Chondrocyte (in vitro differentiated cells): ENCODE measurements at regions not wholly inside any gene's neighbourhood (a gene's known extent, or its start where the extent isn't known, plus 50 kb on each side); places are given as distances from the start of the nearest gene placed in this dataset.

Source experiments
- DNase-seq: peaks from one replicate; pipeline ENCODE4 v3.0.0; 2021; ENCODE audit warnings: mixed read lengths, low spot score
- H3K27ac Mint-ChIP-seq: one replicate; pipeline ENCODE4 v1.8.0; 2021; ENCODE audit warnings: mild to moderate bottlenecking, moderate library complexity, mixed read lengths; ENCODE audit not compliant: unreplicated experiment
- H3K27me3 Mint-ChIP-seq: 2 replicates; pipeline ENCODE4 v1.8.0; 2021; ENCODE audit warnings: low read depth, mixed read lengths
- H3K36me3 Mint-ChIP-seq: 2 replicates; pipeline ENCODE4 v1.8.0; 2021; ENCODE audit warnings: low read depth, mixed read lengths
- H3K4me1 Mint-ChIP-seq: 2 replicates; pipeline ENCODE4 v1.8.0; 2021; ENCODE audit warnings: low read depth, mild to moderate bottlenecking, mixed read lengths
- H3K4me3 Mint-ChIP-seq: one replicate; pipeline ENCODE4 v1.8.0; 2021; ENCODE audit warnings: mild to moderate bottlenecking, moderate library complexity, mixed read lengths; ENCODE audit not compliant: unreplicated experiment
- H3K9me3 Mint-ChIP-seq: 2 replicates; pipeline ENCODE4 v1.8.0; 2021; ENCODE audit warnings: low read depth, mixed read lengths
- TF ChIP-seq, protein P1 (sequence below): fragments of 200-600 bp; sonication (generic); IDR thresholded peaks from 2 replicates; pipeline ENCODE4 v1.5.0; 2021; ENCODE audit warnings: antibody characterized with exemption, mild to moderate bottlenecking, moderate library complexity

DNA sequence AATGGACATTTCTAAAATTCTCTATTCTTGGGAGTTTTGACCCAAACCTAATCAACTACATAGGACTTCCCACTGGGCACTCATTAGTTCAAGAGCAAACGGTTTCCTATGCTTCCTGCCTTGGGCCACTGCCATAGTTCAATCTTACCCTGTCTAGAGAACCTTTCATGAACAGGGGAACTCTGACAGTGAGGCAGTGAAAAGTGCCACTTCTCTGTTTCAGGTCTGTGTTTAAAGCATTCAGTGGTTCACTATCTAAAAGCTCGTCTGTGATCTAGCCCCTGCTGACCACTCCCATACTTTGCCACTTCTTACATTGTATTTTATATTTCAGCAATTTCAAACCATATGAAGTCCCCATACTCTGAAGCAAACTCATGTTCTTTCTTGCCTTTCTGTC is 122.7 kb upstream of the IGF1 start:
- Mint-ChIP-seq H3K4me3 (no peak overlapping the region), H3K27ac (no peak overlapping the region), H3K4me1 (no peaks in the 10 kb centered on the region), H3K9me3 (peaks cover 21% of the 10 kb centered on the region), H3K36me3 (peaks cover 11% of the 10 kb centered on the region), H3K27me3 (peaks cover 2% of the 10 kb centered on the region)
- TF ChIP-seq, protein P1, sequence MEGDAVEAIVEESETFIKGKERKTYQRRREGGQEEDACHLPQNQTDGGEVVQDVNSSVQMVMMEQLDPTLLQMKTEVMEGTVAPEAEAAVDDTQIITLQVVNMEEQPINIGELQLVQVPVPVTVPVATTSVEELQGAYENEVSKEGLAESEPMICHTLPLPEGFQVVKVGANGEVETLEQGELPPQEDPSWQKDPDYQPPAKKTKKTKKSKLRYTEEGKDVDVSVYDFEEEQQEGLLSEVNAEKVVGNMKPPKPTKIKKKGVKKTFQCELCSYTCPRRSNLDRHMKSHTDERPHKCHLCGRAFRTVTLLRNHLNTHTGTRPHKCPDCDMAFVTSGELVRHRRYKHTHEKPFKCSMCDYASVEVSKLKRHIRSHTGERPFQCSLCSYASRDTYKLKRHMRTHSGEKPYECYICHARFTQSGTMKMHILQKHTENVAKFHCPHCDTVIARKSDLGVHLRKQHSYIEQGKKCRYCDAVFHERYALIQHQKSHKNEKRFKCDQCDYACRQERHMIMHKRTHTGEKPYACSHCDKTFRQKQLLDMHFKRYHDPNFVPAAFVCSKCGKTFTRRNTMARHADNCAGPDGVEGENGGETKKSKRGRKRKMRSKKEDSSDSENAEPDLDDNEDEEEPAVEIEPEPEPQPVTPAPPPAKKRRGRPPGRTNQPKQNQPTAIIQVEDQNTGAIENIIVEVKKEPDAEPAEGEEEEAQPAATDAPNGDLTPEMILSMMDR = no peak
- no peak for DNase-seq

DNA sequence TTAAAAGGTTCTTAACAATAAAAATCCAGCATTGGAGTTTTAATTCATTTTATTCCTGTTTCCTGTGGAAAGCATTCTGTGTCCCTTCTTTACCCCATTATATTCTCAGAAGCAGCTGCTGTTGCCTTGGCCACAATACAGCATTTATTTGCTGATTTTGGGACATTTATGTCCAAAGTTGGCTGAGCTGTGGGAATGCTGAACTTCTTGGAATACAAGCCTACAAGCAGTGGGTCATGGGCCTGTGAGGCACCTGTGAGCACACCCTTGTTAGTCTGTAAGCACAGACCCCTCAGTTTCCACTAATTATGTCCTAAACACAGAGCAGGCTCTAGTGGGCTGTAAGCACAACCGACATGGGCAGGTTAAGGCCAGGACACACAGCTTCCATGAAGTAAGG is 122.2 kb upstream of the IGF1 start:
- peaks cover 2% of the 10 kb centered on the region for H3K27me3 Mint-ChIP-seq
- TF ChIP-seq, protein P1 = no peak
- DNase-seq = no peak
- peaks cover 9% of the 10 kb centered on the region for H3K36me3 Mint-ChIP-seq
- H3K27ac Mint-ChIP-seq = no peak overlapping the region
- H3K4me3 Mint-ChIP-seq = no peak overlapping the region
- H3K4me1 Mint-ChIP-seq = no peaks in the 10 kb centered on the region
- peaks cover 16% of the 10 kb centered on the region for H3K9me3 Mint-ChIP-seq

DNA sequence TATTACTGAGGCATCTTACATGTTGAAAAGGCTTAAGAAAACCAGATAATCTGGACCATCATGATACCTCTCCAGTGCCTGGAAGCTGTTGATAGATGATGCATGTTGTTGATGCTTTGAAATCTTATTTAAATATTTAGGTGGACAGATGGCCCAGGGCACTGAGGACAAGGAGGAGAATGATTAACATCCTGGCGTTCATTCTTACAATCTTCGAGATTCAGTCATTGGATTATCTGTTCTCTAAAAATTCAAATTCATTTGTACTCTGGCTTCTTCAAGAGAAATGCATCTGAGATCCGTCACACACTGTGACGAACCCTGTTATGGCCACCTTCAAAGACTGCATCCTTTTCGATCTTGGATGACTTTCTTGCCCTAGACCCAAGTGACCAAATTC is 121.3 kb upstream of the IGF1 start:
- no peaks in the 10 kb centered on the region for H3K4me1 Mint-ChIP-seq
- TF ChIP-seq, protein P1 = no peak
- H3K9me3 Mint-ChIP-seq = peaks cover 9% of the 10 kb centered on the region
- no peak for DNase-seq
- H3K27ac Mint-ChIP-seq = no peak overlapping the region
- peaks cover 2% of the 10 kb centered on the region for H3K27me3 Mint-ChIP-seq
- H3K4me3 Mint-ChIP-seq = no peak overlapping the region
- peaks cover 5% of the 10 kb centered on the region for H3K36me3 Mint-ChIP-seq

DNA sequence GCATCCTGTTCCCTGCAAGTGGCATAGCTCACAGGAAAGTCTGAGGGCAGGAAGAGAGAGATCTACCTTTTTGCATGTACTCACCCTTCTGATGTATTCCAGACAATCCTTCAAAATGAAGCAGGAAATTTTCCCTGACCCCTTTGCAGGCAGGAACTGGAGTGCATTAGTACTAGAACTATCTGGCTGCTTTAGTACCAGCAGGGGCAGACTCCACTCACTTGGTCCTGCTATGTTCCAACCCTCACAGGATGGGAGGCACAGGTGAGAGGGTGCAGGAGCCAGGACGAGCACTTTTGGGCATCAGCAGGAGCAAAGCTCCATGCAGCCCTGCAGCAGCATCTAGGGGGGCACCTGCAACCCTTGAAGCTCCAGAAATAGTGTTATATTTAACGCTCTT is 116.3 kb upstream of the IGF1 start:
- Mint-ChIP-seq H3K36me3 (no peaks in the 10 kb centered on the region), H3K4me1 (no peaks in the 10 kb centered on the region), H3K27me3 (no peaks in the 10 kb centered on the region), H3K27ac (no peak overlapping the region), H3K4me3 (no peak overlapping the region), H3K9me3 (no peaks in the 10 kb centered on the region)
- TF ChIP-seq, protein P1 = no peak
- no peak for DNase-seq

DNA sequence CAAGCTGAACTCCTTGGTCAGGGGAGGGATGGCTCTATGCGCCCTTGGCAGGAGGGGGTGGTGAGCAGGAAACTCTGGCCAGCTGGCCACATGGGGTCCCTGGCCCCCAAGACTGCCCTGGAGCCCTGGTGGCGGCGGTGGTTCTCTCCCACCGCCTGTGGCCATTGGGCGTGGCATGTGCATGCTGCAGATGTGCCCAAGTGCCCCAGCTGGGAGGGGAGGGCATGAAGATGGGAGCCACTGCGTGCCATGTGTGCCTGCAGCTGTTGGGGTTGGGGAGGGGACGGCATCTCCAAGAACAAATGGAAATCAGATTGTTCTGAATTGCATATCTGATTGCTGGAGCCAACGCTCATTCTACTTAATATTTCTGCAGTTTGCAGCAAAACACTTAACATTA is 115.7 kb upstream of the IGF1 start:
- Mint-ChIP-seq H3K4me1 (no peaks in the 10 kb centered on the region), H3K27me3 (no peaks in the 10 kb centered on the region), H3K9me3 (no peaks in the 10 kb centered on the region), H3K27ac (no peak overlapping the region), H3K36me3 (no peaks in the 10 kb centered on the region), H3K4me3 (no peak overlapping the region)
- DNase-seq = no peak
- TF ChIP-seq, protein P1 = no peak
